ENCODE measurements at regions not wholly inside any gene's neighbourhood (a gene's known extent, or its start where the extent isn't known, plus 50 kb on each side); places are given as distances from the start of the nearest gene placed in this dataset.

DNA sequence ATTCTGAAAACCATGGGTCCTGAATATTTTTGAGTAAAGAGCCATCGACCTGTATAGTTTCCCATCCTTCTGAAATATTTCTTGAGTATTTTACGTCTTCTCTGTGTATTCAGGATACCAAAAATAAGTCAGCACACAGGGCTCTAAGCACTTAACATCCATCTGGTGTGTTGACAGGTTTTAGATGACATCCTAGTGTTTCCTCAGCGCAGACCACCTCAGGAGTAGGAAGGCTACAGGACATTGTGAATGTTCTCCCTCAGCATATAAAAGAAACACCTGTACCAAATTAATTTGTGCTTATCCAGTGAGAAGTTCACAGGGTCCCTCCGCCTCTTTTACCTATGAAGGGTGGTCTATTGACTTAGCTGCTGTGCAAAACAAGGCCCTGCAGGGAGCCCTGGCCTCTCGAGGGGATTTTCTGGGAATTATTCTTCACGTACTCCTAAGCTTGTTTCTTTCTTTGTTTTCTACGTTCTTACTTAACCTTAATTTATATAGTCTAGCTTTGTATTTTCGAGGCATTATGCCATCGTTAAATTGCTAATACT, 241.8 kb downstream of the FBXO8 start:
- no peak for DNase-seq (ENCODE audit: low read depth in 6 of 9, low spot score in 9 of 9)
- no peaks in the 10 kb centered on the region for H3K9me3 ChIP-seq (ENCODE audit: control insufficient read depth in 2 of 2, insufficient read depth in 1 of 2, low read length in 1 of 2)
- H3K4me1 ChIP-seq (ENCODE audit: control insufficient read depth in 2 of 2, insufficient read depth in 2 of 2, low read length in 2 of 2) = no peaks in the 10 kb centered on the region
- no peak overlapping the region for H3K4me3 ChIP-seq (ENCODE audit: low read length in 2 of 2)
- WGBS = 62% methylated on average over 9 of the region's 9 CpGs
- no peak overlapping the region for H3K27ac ChIP-seq (ENCODE audit: low read depth in 1 of 2, low read length in 1 of 2)
- H3K36me3 ChIP-seq (ENCODE audit: control insufficient read depth in 2 of 2, insufficient read depth in 2 of 2, low read length in 1 of 2) = no peaks in the 10 kb centered on the region
- H3K27me3 ChIP-seq (ENCODE audit: control insufficient read depth in 2 of 2, insufficient read depth in 1 of 2, low read length in 1 of 2) = no peaks in the 10 kb centered on the region

DNA sequence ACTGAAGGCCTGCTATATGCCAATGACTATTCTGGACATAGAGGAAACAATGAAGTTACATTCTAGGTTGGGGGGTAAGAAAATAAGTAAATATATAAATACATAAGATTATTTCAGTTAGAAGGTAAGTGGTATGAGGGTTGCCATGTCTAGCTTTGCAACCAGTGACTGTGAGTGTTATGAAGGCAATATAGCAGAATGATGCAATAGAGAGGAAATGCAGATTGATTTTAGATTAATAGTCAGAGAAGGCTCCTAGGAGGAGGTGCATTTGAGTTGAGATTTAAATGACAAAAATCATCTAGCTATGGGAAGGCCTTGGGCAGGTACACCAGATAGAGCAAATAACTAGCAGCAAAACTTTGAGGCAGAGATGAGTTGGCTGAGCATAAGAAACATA, 243.2 kb downstream of the FBXO8 start:
- no peak overlapping the region for H3K27ac ChIP-seq (ENCODE audit: low read depth in 1 of 2, low read length in 1 of 2)
- H3K9me3 ChIP-seq (ENCODE audit: control insufficient read depth in 2 of 2, insufficient read depth in 1 of 2, low read length in 1 of 2) = no peaks in the 10 kb centered on the region
- no peaks in the 10 kb centered on the region for H3K27me3 ChIP-seq (ENCODE audit: control insufficient read depth in 2 of 2, insufficient read depth in 1 of 2, low read length in 1 of 2)
- no peak overlapping the region for H3K4me3 ChIP-seq (ENCODE audit: low read length in 2 of 2)
- H3K36me3 ChIP-seq (ENCODE audit: control insufficient read depth in 2 of 2, insufficient read depth in 2 of 2, low read length in 1 of 2) = no peaks in the 10 kb centered on the region
- DNase-seq (ENCODE audit: low read depth in 6 of 9, low spot score in 9 of 9) = no peak
- no peaks in the 10 kb centered on the region for H3K4me1 ChIP-seq (ENCODE audit: control insufficient read depth in 2 of 2, insufficient read depth in 2 of 2, low read length in 2 of 2)

DNA sequence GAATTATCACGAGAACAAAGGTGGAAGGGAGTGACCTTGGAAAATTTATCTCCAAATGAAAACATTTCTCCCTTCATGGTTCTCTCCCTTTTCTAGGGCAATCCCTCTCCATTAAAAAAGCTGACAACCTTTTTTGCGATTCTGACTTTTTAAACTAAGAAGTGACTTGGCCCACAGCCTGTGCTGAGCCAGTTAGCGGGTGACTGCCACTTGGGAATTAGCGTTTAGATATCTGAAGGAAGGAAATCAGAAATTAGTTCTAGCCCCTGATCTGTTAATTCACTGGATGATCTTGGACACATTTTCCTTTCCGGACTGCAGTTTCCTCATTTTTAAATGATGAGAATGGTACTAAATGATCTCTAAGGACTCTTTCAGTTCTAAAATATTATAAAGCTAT, 245.0 kb downstream of the FBXO8 start:
- no peak for DNase-seq (ENCODE audit: low read depth in 6 of 9, low spot score in 9 of 9)
- Histone ChIP-seq H3K27ac (ENCODE audit: low read depth in 1 of 2, low read length in 1 of 2) (no peak overlapping the region), H3K4me1 (ENCODE audit: control insufficient read depth in 2 of 2, insufficient read depth in 2 of 2, low read length in 2 of 2) (no peaks in the 10 kb centered on the region), H3K36me3 (ENCODE audit: control insufficient read depth in 2 of 2, insufficient read depth in 2 of 2, low read length in 1 of 2) (no peaks in the 10 kb centered on the region), H3K4me3 (ENCODE audit: low read length in 2 of 2) (no peak overlapping the region), H3K27me3 (ENCODE audit: control insufficient read depth in 2 of 2, insufficient read depth in 1 of 2, low read length in 1 of 2) (no peaks in the 10 kb centered on the region), H3K9me3 (ENCODE audit: control insufficient read depth in 2 of 2, insufficient read depth in 1 of 2, low read length in 1 of 2) (no peaks in the 10 kb centered on the region)
- WGBS = 91% methylated on average over 5 of the region's 5 CpGs

DNA sequence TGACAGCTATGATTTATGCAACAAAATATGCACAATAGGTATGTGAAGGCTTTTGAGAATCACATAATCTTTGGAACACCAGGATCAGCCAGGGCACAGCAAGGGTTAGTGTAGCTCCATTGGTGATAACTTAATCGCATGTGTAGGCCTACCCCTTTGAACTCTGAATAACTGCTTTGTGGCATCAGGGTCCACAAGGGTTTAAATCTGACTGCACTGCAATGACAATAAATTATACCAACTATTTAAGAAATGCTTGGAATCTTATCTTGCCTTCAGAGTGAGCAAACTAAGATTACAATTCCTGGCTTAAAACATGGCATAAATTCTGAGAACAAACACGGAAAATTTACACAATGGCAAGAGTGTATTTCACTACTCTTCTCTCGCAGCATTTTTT, 245.8 kb downstream of the FBXO8 start:
- WGBS = 90% methylated on average over 3 of the region's 3 CpGs
- Histone ChIP-seq H3K4me3 (ENCODE audit: low read length in 2 of 2) (no peak overlapping the region), H3K4me1 (ENCODE audit: control insufficient read depth in 2 of 2, insufficient read depth in 2 of 2, low read length in 2 of 2) (no peaks in the 10 kb centered on the region), H3K27ac (ENCODE audit: low read depth in 1 of 2, low read length in 1 of 2) (no peak overlapping the region), H3K36me3 (ENCODE audit: control insufficient read depth in 2 of 2, insufficient read depth in 2 of 2, low read length in 1 of 2) (no peaks in the 10 kb centered on the region), H3K27me3 (ENCODE audit: control insufficient read depth in 2 of 2, insufficient read depth in 1 of 2, low read length in 1 of 2) (no peaks in the 10 kb centered on the region), H3K9me3 (ENCODE audit: control insufficient read depth in 2 of 2, insufficient read depth in 1 of 2, low read length in 1 of 2) (no peaks in the 10 kb centered on the region)
- DNase-seq (ENCODE audit: low read depth in 6 of 9, low spot score in 9 of 9) = no peak

DNA sequence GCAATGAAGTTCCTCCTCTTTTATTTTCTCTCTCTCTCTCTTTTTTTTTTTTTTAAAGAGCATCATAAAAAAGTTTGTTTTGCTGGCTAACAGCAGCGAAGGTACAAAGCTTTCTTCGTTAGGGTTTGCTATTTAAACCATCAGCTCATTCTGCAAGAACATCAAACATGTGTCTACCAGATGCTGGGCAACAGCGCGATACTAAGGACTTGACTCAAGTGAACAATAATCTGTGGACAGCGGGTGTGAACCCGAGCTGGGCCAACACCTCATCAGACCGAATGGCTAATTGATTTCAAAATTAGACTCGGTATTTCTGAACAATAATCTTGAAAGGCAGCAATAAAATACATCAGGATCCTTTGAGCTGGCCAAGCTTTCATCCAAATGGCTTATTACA, 246.4 kb downstream of the FBXO8 start:
- Histone ChIP-seq H3K4me3 (ENCODE audit: low read length in 2 of 2) (no peak overlapping the region), H3K9me3 (ENCODE audit: control insufficient read depth in 2 of 2, insufficient read depth in 1 of 2, low read length in 1 of 2) (no peaks in the 10 kb centered on the region), H3K27ac (ENCODE audit: low read depth in 1 of 2, low read length in 1 of 2) (no peak overlapping the region), H3K36me3 (ENCODE audit: control insufficient read depth in 2 of 2, insufficient read depth in 2 of 2, low read length in 1 of 2) (no peaks in the 10 kb centered on the region), H3K27me3 (ENCODE audit: control insufficient read depth in 2 of 2, insufficient read depth in 1 of 2, low read length in 1 of 2) (no peaks in the 10 kb centered on the region), H3K4me1 (ENCODE audit: control insufficient read depth in 2 of 2, insufficient read depth in 2 of 2, low read length in 2 of 2) (no peaks in the 10 kb centered on the region)
- no peak for DNase-seq (ENCODE audit: low read depth in 6 of 9, low spot score in 9 of 9)
- 92% methylated on average over 8 of the region's 8 CpGs for WGBS

DNA sequence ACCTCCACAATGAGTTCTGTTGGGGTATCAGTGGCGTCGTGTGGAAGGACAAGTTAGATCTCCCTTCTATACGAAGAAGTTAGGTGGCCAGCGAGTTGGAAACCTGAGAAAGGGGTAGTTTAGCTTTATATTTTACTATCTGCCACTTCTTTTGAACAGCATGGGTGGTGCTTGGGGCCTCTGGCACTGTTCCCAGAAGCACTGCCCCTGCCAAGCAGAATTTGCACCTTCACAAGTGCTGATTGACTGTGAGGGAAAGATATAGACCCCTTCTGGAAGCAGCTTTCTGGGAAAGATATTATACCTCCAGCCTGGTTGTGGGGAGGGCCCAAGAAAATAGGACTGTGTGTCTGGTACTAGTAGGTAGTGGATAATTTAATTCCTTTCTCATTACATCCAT, 246.9 kb downstream of the FBXO8 start:
- Histone ChIP-seq H3K9me3 (ENCODE audit: control insufficient read depth in 2 of 2, insufficient read depth in 1 of 2, low read length in 1 of 2) (no peaks in the 10 kb centered on the region), H3K36me3 (ENCODE audit: control insufficient read depth in 2 of 2, insufficient read depth in 2 of 2, low read length in 1 of 2) (no peaks in the 10 kb centered on the region), H3K27me3 (ENCODE audit: control insufficient read depth in 2 of 2, insufficient read depth in 1 of 2, low read length in 1 of 2) (no peaks in the 10 kb centered on the region), H3K4me1 (ENCODE audit: control insufficient read depth in 2 of 2, insufficient read depth in 2 of 2, low read length in 2 of 2) (no peaks in the 10 kb centered on the region), H3K4me3 (ENCODE audit: low read length in 2 of 2) (no peak overlapping the region), H3K27ac (ENCODE audit: low read depth in 1 of 2, low read length in 1 of 2) (no peak overlapping the region)
- WGBS = 89% methylated on average over 4 of the region's 4 CpGs
- no peak for DNase-seq (ENCODE audit: low read depth in 6 of 9, low spot score in 9 of 9)

DNA sequence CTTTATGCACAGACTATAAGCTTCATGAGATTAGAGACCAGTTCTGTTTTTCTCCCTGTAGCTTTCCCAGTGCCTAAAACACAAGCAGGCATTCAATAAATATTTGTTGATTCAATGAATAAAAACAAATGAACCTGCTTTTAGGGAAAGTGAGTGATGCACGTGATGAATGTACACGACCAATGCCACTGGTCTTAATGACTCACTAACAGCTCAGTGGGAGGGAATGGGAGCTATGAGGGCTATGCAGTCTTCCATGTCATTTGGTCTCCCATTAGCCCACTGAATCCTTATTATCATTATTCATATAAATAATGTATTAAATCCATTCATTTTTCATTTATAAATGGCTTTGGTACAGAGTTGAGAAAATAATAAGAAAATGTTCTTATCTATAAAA, 247.4 kb downstream of the FBXO8 start:
- no peaks in the 10 kb centered on the region for H3K4me1 ChIP-seq (ENCODE audit: control insufficient read depth in 2 of 2, insufficient read depth in 2 of 2, low read length in 2 of 2)
- DNase-seq (ENCODE audit: low read depth in 6 of 9, low spot score in 9 of 9) = no peak
- no peaks in the 10 kb centered on the region for H3K36me3 ChIP-seq (ENCODE audit: control insufficient read depth in 2 of 2, insufficient read depth in 2 of 2, low read length in 1 of 2)
- 79% methylated on average over 2 of the region's 2 CpGs for WGBS
- H3K27ac ChIP-seq (ENCODE audit: low read depth in 1 of 2, low read length in 1 of 2) = no peak overlapping the region
- no peak overlapping the region for H3K4me3 ChIP-seq (ENCODE audit: low read length in 2 of 2)
- no peaks in the 10 kb centered on the region for H3K9me3 ChIP-seq (ENCODE audit: control insufficient read depth in 2 of 2, insufficient read depth in 1 of 2, low read length in 1 of 2)
- no peaks in the 10 kb centered on the region for H3K27me3 ChIP-seq (ENCODE audit: control insufficient read depth in 2 of 2, insufficient read depth in 1 of 2, low read length in 1 of 2)

DNA sequence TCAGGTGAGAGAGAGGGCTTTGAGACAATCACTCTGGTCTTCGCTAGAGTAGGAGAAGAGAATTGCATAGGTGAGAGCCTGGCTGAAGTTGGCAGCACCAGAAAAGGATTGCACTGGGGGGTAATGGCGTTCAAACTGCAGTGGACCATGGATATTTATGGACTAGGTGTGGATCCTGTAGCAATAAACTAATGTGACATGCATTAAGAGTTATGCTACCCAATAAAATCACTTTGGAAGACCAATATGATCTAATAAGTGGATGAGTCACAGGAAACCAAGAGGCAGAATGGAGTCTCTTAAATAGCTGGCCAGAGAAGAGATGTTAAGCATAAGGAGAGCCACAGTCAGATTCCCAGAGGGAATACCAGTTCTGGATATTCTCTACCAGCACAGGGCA, 259.8 kb downstream of the FBXO8 start:
- H3K36me3 ChIP-seq (ENCODE audit: control insufficient read depth in 2 of 2, insufficient read depth in 2 of 2, low read length in 1 of 2) = no peaks in the 10 kb centered on the region
- H3K4me1 ChIP-seq (ENCODE audit: control insufficient read depth in 2 of 2, insufficient read depth in 2 of 2, low read length in 2 of 2) = no peaks in the 10 kb centered on the region
- 71% methylated on average over 2 of the region's 2 CpGs for WGBS
- no peak overlapping the region for H3K4me3 ChIP-seq (ENCODE audit: low read length in 2 of 2)
- DNase-seq (ENCODE audit: low read depth in 6 of 9, low spot score in 9 of 9) = no peak
- no peaks in the 10 kb centered on the region for H3K27me3 ChIP-seq (ENCODE audit: control insufficient read depth in 2 of 2, insufficient read depth in 1 of 2, low read length in 1 of 2)
- no peaks in the 10 kb centered on the region for H3K9me3 ChIP-seq (ENCODE audit: control insufficient read depth in 2 of 2, insufficient read depth in 1 of 2, low read length in 1 of 2)
- H3K27ac ChIP-seq (ENCODE audit: low read depth in 1 of 2, low read length in 1 of 2) = no peak overlapping the region

DNA sequence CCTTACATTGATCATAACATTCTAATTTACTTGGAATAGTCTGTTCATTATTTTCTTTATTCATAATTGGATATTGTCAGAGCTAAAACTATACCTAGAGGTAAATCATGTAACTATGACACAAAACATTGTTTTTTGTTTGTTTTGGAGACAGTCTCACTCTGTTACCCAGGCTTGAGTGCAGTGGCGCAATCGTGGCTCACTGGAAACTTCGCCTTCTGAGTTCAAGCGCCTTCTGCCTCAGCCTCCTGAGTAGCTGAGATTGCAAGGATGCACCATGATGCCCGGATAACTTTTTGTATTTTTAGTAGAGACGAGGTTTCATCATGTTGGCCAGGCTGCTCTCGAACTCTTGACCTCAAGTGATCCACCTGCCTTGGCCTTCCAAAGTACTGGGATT, 265.2 kb downstream of the FBXO8 start:
- WGBS = 95% methylated on average over 7 of the region's 7 CpGs
- Histone ChIP-seq H3K27ac (ENCODE audit: low read depth in 1 of 2, low read length in 1 of 2) (no peak overlapping the region), H3K9me3 (ENCODE audit: control insufficient read depth in 2 of 2, insufficient read depth in 1 of 2, low read length in 1 of 2) (no peaks in the 10 kb centered on the region), H3K4me3 (ENCODE audit: low read length in 2 of 2) (no peak overlapping the region), H3K27me3 (ENCODE audit: control insufficient read depth in 2 of 2, insufficient read depth in 1 of 2, low read length in 1 of 2) (no peaks in the 10 kb centered on the region), H3K36me3 (ENCODE audit: control insufficient read depth in 2 of 2, insufficient read depth in 2 of 2, low read length in 1 of 2) (no peaks in the 10 kb centered on the region), H3K4me1 (ENCODE audit: control insufficient read depth in 2 of 2, insufficient read depth in 2 of 2, low read length in 2 of 2) (no peaks in the 10 kb centered on the region)
- no peak for DNase-seq (ENCODE audit: low read depth in 6 of 9, low spot score in 9 of 9)

DNA sequence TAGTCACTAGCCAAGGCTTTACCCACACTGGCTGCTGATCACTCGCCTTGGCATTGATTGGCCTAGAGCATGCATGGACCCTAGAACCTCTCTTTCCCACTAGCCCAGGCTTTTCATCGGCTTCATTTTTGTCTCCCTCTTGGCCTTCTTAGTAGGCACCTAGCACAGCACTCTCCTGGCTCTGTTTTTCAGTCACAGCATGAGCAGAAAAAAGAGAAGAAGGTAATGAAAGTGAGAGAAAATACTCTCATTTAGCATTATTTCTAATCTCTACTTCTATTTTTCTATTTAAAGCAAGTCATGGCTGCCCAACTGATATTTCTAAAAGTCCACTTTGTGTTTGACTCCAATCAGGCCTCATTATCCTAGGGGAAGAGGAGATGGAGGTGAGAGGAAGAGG, 267.2 kb downstream of the FBXO8 start:
- H3K4me1 ChIP-seq (ENCODE audit: control insufficient read depth in 2 of 2, insufficient read depth in 2 of 2, low read length in 2 of 2) = no peaks in the 10 kb centered on the region
- WGBS = 68% methylated on average over 2 of the region's 2 CpGs
- no peak for DNase-seq (ENCODE audit: low read depth in 6 of 9, low spot score in 9 of 9)
- no peak overlapping the region for H3K27ac ChIP-seq (ENCODE audit: low read depth in 1 of 2, low read length in 1 of 2)
- H3K27me3 ChIP-seq (ENCODE audit: control insufficient read depth in 2 of 2, insufficient read depth in 1 of 2, low read length in 1 of 2) = no peaks in the 10 kb centered on the region
- no peak overlapping the region for H3K4me3 ChIP-seq (ENCODE audit: low read length in 2 of 2)
- no peaks in the 10 kb centered on the region for H3K36me3 ChIP-seq (ENCODE audit: control insufficient read depth in 2 of 2, insufficient read depth in 2 of 2, low read length in 1 of 2)
- no peaks in the 10 kb centered on the region for H3K9me3 ChIP-seq (ENCODE audit: control insufficient read depth in 2 of 2, insufficient read depth in 1 of 2, low read length in 1 of 2)

All from thymus (tissue), 11 donors.